SK-N-SH (cell line): ENCODE measurements at regions not wholly inside any gene's neighbourhood (a gene's known extent, or its start where the extent isn't known, plus 50 kb on each side); places are given as distances from the start of the nearest gene placed in this dataset.
A peak's percentile ranks its signal among the peaks of the same experiment; 100 is the strongest.

Experiments
- CTCF ChIA-PET: fragments of 300-600, 350-600 bp; formaldehyde crosslinking; extraction: SDS; loops from one replicate; lab custom pipeline; 2021; lab: Yijun Ruan, JAX
- POLR2A ChIA-PET: fragments of 350-600 bp; sonication (Branson Sonifier 250); formaldehyde crosslinking; extraction: SDS; loops from one replicate; lab custom pipeline; 2020; ENCODE audit warnings: antibody characterized with exemption, inconsistent platforms; lab: Yijun Ruan, JAX
- DNase-seq: peaks from one replicate; pipeline ENCODE4 v3.0.0; 2012
- H2AFZ ChIP-seq: fragments of 200-600 bp; sonication (generic); 2 replicates; pipeline ENCODE4 v1.8.1; 2016; ENCODE audit warnings: antibody characterized with exemption, mild to moderate bottlenecking, low read depth
- H3F3A ChIP-seq: fragments of 200-600 bp; sonication (generic); replicated peaks from 2 replicates; pipeline ENCODE3; 2016; ENCODE audit warnings: antibody characterized with exemption, mild to moderate bottlenecking; ENCODE audit not compliant: insufficient read depth
- H3K27ac ChIP-seq, 2 experiments: fragments of 200-500 bp in 1 of 2; fragments of 200-600 bp in 1 of 2; sonication (Bioruptor generic) in 1 of 2; sonication (generic), shearing (Covaris generic) in 1 of 2; 2 replicates each; pipeline versions ENCODE4 v1.5.1 to v1.6.1; 2014 to 2016; ENCODE audit warnings: low read depth in 2 of 2, inconsistent platforms in 1 of 2, low read length in 1 of 2, mild to moderate bottlenecking in 1 of 2, mixed read lengths in 1 of 2
- H3K27me3 ChIP-seq: fragments of 200-600 bp; sonication (generic), shearing (Covaris generic); 2 replicates; pipeline ENCODE4 v1.6.1; 2016; ENCODE audit warnings: mixed run types; ENCODE audit not compliant: insufficient read depth
- H3K36me3 ChIP-seq, 2 experiments: fragments of 200-500 bp in 1 of 2; fragments of 200-600 bp in 1 of 2; sonication (Bioruptor generic) in 1 of 2; sonication (generic) in 1 of 2; replicated peaks in 1 of 2; 2 replicates each; pipeline versions ENCODE3 to v1.5.1; 2014 to 2016; ENCODE audit warnings: low read length in 1 of 2, mild to moderate bottlenecking in 1 of 2; ENCODE audit not compliant: insufficient read depth in 2 of 2, control insufficient read depth in 1 of 2
- H3K4me1 ChIP-seq, 2 experiments: fragments of 200-500 bp in 1 of 2; fragments of 200-600 bp in 1 of 2; sonication (Bioruptor generic) in 1 of 2; sonication (generic), shearing (Covaris generic) in 1 of 2; 2 replicates each; pipeline versions ENCODE4 v1.5.1 to v1.6.1; 2014 to 2016; ENCODE audit warnings: low read depth in 1 of 2, low read length in 1 of 2, mixed run types in 1 of 2; ENCODE audit not compliant: insufficient read depth in 2 of 2, control insufficient read depth in 1 of 2
- H3K4me2 ChIP-seq: fragments of 200-600 bp; sonication (generic), shearing (Covaris generic); 2 replicates; pipeline ENCODE4 v1.6.1; 2017; ENCODE audit warnings: mixed run types
- H3K4me3 ChIP-seq, 2 experiments: fragments of 200-500 bp in 1 of 2; fragments of 200-600 bp in 1 of 2; sonication (Bioruptor generic) in 1 of 2; sonication (generic), shearing (Covaris generic) in 1 of 2; 2 replicates each; pipeline versions ENCODE4 v1.5.1 to v1.8.1; 2014 to 2016; ENCODE audit warnings: low read depth in 2 of 2, inconsistent platforms in 1 of 2, low read length in 1 of 2, mild to moderate bottlenecking in 1 of 2, mixed read lengths in 1 of 2, moderate library complexity in 1 of 2
- H3K79me2 ChIP-seq: fragments of 200-600 bp; sonication (generic); 2 replicates; pipeline ENCODE4 v1.8.1; 2017; ENCODE audit warnings: mild to moderate bottlenecking; ENCODE audit not compliant: insufficient read depth
- H3K9ac ChIP-seq: fragments of 200-600 bp; sonication (generic); 2 replicates; pipeline ENCODE4 v1.6.1; 2017; ENCODE audit warnings: mixed run types
- H3K9me2 ChIP-seq: fragments of 200-600 bp; sonication (generic); 2 replicates; pipeline ENCODE4 v1.6.1; 2017; ENCODE audit warnings: mixed run types
- H3K9me3 ChIP-seq: fragments of 200-600 bp; sonication (generic); 2 replicates; pipeline ENCODE4 v1.6.1; 2017; ENCODE audit warnings: mixed run types, mild to moderate bottlenecking, moderate library complexity
- H4K20me1 ChIP-seq: fragments of 200-600 bp; sonication (generic); 2 replicates; pipeline ENCODE4 v1.6.1; 2017; ENCODE audit warnings: mild to moderate bottlenecking, mixed run types; ENCODE audit not compliant: insufficient read depth
- CHD2 ChIP-seq: fragments of 150-350 bp; IDR thresholded peaks from 2 replicates; pipeline ENCODE4 v1.6.1; 2018; ENCODE audit warnings: low read length; ENCODE audit not compliant: partially characterized antibody
- FOXJ3 ChIP-seq: sonication (generic); formaldehyde crosslinking; IDR thresholded peaks from 2 replicates; pipeline ENCODE4 v1.5.1; 2020; ENCODE audit warnings: mild to moderate bottlenecking, missing genetic modification reagents
- FOXM1 ChIP-seq: IDR thresholded peaks from 2 replicates; pipeline ENCODE4 v1.4.0; 2012; ENCODE audit warnings: low read depth, mild to moderate bottlenecking
- MXI1 ChIP-seq: IDR thresholded peaks from 2 replicates; pipeline ENCODE4 v1.6.1; 2012; ENCODE audit warnings: mild to moderate bottlenecking, low read depth, low read length, improper control_type of control experiment
- NFIC ChIP-seq: IDR thresholded peaks from 2 replicates; pipeline ENCODE4 v1.4.0; 2012; ENCODE audit warnings: borderline replicate concordance
- NRF1 ChIP-seq: IDR thresholded peaks from 2 replicates; pipeline ENCODE4 v1.6.1; 2012; ENCODE audit warnings: low read depth, mild to moderate bottlenecking, low read length
- SIN3A ChIP-seq: IDR thresholded peaks from 2 replicates; pipeline ENCODE4 v1.6.1; 2012; ENCODE audit warnings: low read depth, mild to moderate bottlenecking, low read length, moderate library complexity, borderline replicate concordance
- TEAD4 ChIP-seq: IDR thresholded peaks from 2 replicates; pipeline ENCODE4 v1.4.0; 2012; ENCODE audit warnings: mild to moderate bottlenecking, borderline replicate concordance; ENCODE audit not compliant: insufficient read depth
- ZBTB33 ChIP-seq: IDR thresholded peaks from 2 replicates; pipeline ENCODE4 v1.4.0; 2012; ENCODE audit warnings: low read depth, borderline replicate concordance
- WGBS: methylation state at CpG from one replicate; pipeline ENCODE4 v1.1.6; 2017; ENCODE audit warnings: low lambda C conversion rate; 5-methylcytosine and 5-hydroxymethylcytosine counted together
- TF ChIP-seq, protein P1 (sequence below): fragments of 150-350 bp; IDR thresholded peaks from 2 replicates; pipeline ENCODE4 v1.6.1; 2016; ENCODE audit warnings: mild to moderate bottlenecking, low read depth, low read length
- TF ChIP-seq, protein P2 (sequence below): IDR thresholded peaks from 2 replicates; pipeline ENCODE4 v1.6.1; 2012; ENCODE audit warnings: mild to moderate bottlenecking, low read depth, low read length, moderate library complexity
- TF ChIP-seq, protein P3 (sequence below): fragments of 150-350 bp; IDR thresholded peaks from 2 replicates; pipeline ENCODE4 v1.6.1; 2017; ENCODE audit warnings: antibody characterized with exemption, low read length, low read depth, borderline replicate concordance

DNA sequence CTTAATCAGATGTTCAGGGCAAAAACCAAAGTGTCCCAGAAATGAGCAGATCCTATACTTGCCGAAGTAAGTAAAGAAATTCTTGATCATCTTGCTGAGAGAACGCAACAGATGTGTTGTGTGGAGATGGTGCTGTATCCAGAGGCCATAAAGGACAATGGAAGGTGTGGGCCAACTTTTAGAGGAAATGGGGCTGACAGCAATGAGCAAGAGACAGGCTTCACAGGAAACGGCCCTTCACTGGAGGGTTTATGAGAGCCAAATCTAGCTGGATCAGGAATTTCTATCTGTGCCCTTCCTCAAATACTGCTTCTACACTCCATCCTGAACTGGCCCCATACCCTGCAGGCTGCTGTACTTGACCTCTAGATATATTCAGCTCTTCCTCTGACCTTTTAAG lies 583.9 kb upstream of the DIPK2B start:
- Histone ChIP-seq H3K79me2 (peaks cover 98% of the 10 kb centered on the region), H4K20me1 (no peaks in the 10 kb centered on the region), H3K4me3 (no peak overlapping the region), H3K36me3 (no peaks in the 10 kb centered on the region), H3F3A (peaks cover 45% of the 10 kb centered on the region), H3K27ac (peak overlapping the region in 1 of 2 experiments; percentile 80; a peak in 2 of 4 replicates), H3K9ac (no peak overlapping the region), H3K4me2 (no peak overlapping the region), H3K9me2 (no peaks in the 10 kb centered on the region), H3K27me3 (no peaks in the 10 kb centered on the region), H3K9me3 (no peaks in the 10 kb centered on the region), H2AFZ (no peak overlapping the region), H3K4me1 (peaks cover 0 to 53% of the 10 kb centered on the region in 2 experiments)
- TF ChIP-seq TEAD4 (no peak), CHD2 (no peak), FOXJ3 (CRISPR knock-in tag) (no peak), SIN3A (no peak), NRF1 (no peak), NFIC (no peak), MXI1 (no peak), FOXM1 (no peak), ZBTB33 (no peak)
- TF ChIP-seq, protein P1, sequence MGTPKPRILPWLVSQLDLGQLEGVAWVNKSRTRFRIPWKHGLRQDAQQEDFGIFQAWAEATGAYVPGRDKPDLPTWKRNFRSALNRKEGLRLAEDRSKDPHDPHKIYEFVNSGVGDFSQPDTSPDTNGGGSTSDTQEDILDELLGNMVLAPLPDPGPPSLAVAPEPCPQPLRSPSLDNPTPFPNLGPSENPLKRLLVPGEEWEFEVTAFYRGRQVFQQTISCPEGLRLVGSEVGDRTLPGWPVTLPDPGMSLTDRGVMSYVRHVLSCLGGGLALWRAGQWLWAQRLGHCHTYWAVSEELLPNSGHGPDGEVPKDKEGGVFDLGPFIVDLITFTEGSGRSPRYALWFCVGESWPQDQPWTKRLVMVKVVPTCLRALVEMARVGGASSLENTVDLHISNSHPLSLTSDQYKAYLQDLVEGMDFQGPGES = no peak
- TF ChIP-seq, protein P2, sequence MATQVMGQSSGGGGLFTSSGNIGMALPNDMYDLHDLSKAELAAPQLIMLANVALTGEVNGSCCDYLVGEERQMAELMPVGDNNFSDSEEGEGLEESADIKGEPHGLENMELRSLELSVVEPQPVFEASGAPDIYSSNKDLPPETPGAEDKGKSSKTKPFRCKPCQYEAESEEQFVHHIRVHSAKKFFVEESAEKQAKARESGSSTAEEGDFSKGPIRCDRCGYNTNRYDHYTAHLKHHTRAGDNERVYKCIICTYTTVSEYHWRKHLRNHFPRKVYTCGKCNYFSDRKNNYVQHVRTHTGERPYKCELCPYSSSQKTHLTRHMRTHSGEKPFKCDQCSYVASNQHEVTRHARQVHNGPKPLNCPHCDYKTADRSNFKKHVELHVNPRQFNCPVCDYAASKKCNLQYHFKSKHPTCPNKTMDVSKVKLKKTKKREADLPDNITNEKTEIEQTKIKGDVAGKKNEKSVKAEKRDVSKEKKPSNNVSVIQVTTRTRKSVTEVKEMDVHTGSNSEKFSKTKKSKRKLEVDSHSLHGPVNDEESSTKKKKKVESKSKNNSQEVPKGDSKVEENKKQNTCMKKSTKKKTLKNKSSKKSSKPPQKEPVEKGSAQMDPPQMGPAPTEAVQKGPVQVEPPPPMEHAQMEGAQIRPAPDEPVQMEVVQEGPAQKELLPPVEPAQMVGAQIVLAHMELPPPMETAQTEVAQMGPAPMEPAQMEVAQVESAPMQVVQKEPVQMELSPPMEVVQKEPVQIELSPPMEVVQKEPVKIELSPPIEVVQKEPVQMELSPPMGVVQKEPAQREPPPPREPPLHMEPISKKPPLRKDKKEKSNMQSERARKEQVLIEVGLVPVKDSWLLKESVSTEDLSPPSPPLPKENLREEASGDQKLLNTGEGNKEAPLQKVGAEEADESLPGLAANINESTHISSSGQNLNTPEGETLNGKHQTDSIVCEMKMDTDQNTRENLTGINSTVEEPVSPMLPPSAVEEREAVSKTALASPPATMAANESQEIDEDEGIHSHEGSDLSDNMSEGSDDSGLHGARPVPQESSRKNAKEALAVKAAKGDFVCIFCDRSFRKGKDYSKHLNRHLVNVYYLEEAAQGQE = no peak
- TF ChIP-seq, protein P3, sequence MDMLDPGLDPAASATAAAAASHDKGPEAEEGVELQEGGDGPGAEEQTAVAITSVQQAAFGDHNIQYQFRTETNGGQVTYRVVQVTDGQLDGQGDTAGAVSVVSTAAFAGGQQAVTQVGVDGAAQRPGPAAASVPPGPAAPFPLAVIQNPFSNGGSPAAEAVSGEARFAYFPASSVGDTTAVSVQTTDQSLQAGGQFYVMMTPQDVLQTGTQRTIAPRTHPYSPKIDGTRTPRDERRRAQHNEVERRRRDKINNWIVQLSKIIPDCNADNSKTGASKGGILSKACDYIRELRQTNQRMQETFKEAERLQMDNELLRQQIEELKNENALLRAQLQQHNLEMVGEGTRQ = no peak
- WGBS = 59% methylated on average over 3 of the region's 3 CpGs
- CTCF ChIA-PET = no interaction called here
- POLR2A ChIA-PET = no interaction called here
- DNase-seq = no peak
